Glomerular endothelial cell (primary cell): ENCODE measurements at regions not wholly inside any gene's neighbourhood (a gene's known extent, or its start where the extent isn't known, plus 50 kb on each side); places are given as distances from the start of the nearest gene placed in this dataset.
A peak's percentile ranks its signal among the peaks of the same experiment; 100 is the strongest.
"Not testable (repeated sequence)": the region's sequence is repeated elsewhere in the genome, so short reads cannot be mapped to it uniquely, and the experiment has no call there.

ENCODE experiments used
- DNase-seq: peaks from one replicate; pipeline ENCODE4 v3.0.0-alpha.2; 2011; ENCODE audit warnings: low read depth, low spot score; ENCODE audit errors: extremely low read depth

DNA sequence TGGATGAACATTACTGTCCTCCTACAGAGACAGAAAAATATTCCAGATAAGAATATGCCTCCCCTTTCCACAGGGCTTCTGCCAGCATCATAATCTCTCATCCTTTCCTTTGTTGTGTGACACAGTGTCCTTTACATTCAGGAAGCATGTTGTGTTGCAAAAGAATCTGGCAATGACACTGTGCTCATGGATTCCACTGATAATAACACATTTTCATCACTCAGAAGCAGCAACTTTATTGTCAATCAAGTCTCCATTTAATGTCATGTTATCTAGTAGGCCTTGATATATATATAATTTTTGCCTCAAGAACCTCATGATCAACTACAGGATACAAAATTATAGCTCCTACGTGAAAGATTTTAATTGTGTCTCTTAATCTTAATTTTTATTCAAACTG lies 833.9 kb downstream of the FSTL5 start:
- DNase-seq = no peak

DNA sequence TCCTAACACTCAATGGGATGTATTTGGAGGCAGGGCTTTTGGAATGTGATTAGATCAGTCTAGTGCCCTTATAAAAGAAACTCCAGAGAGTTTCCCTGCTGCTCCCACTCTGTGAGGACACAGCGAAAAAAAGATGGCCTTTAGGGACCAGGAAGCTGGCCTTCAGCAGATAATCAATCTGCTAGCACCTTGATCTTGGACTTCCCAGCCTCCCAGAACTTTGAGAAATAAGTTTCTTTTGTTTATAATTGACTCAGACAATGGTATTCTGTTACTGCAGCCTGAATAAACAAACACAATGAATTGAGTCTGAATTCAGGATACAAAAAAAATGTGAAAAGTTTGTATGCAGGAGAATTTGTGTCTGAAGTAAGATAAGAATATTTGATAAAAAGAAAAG lies 842.1 kb downstream of the FSTL5 start:
- no peak for DNase-seq

DNA sequence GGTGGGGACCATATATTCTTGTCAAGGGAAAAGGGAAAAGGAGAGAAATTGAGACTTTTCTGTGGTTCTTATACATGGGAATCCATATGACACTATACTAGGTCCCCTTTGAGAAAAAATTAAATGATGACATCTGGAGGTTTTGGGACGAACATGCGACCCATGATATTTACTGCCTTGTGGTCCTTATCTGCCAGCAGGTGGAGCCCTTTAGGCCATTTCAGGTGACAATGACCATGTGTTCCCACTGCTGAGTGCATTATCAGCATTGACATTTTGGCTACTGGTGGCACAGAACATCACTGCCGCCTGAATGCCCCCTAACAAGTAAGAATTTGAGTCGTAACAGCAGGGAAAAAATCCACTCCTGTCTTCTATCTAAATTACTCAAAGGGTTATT lies 843.4 kb downstream of the FSTL5 start:
- DNase-seq = peak; percentile 22

DNA sequence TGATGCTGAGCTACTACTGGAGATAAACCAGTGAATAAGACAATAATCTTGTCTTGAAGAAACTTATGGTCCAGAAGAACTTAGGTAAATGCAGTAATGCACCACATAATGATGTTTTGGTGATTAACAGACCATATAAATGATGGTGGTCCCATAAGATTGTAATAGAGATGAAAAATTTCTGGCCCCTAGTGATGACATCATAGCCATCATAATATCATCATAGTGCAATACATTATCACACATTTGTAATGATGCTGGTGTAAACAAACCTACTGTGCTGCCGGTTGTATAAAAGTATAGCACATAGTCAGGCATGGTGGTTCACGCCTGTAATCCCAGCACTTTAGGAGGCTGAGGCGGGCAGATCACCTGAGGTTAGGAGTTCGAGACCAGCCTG lies 846.8 kb downstream of the FSTL5 start:
- no peak for DNase-seq

DNA sequence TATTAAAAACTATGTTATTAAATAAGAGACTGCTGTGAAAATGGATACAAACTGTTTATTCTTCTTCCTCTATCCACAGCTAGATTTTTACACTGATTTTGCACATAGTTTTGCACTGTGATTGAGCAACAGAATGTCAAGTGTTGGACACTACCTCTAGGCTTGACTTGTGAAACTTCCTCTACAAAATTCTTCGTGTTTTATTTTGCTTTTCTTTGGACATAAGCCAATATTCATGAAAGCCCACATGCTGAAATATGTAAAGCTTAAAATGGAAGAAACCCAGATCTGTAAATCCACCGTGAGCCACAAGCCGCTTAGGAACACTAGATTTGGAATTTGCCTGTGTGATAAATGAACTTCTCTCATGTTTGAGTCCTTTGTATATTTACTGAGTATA lies 849.4 kb downstream of the FSTL5 start:
- DNase-seq = no peak

DNA sequence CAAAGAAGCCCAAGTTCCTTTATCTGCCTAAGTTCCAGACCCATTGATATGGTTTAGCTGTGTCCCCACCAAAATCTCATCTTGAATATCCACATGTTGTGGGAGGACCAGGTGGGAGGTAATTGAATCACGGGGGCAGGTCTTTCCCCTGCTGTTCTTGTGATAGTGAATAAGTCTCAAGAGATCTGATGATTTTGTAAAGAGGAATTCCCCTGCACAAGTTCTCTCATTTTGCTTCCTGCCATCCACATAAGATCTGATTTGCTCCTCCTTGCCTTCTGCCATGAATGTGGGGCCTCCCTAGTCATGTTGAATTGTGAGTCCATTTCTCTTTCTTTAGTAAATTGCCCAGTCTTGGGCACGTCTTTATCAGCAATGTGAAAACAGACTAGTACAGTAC lies 860.2 kb downstream of the FSTL5 start:
- no peak for DNase-seq

DNA sequence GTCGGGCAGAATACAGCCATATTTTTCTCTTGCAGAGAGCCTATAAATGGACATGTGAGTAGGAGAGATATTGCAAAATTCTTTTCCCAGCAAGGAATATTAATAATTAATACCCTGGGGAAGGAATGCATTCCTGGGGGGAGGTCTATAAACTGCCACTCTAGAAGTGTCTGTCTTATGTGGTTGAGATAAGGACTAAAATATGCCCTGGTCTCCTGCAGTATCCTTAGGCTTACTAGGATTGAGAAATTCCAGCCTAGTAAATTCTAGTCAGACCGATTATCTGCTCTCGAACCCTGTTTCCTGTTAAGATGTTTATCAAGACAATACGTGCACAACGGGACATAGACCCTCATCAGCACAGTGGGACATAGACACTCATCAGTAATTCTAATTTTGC lies 872.6 kb downstream of the FSTL5 start:
- no peak for DNase-seq

DNA sequence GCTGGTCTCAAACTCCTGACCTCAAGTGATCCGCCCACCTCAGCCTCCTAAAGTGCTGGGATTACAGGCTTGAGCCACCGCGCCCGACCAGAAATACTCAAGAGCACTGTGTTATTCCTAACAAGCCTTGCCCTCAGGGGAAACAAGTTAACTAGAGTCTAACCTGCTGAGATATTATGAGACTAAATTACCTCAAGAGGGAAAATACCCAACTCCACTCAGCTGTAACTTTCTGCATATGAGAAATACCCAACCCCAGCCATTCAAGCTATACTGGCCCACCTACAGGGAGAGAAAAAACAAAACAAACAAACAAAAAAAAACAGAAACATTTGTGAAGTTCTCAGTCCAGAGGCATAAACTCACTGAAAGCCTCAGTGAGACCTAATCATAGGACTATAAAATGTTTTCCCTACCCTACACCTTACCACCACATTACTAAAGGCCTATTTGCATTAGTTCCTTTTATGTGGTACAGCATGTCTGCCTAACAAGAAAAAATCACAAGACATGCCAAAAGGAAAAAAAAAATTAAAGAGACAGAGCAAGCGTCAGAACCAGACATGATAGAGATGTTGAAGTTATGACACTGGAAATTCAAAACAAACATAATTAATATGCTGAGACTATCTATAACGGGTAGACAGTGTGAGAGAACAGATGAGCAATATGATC lies 876.0 kb downstream of the FSTL5 start:
- DNase-seq = no peak

DNA sequence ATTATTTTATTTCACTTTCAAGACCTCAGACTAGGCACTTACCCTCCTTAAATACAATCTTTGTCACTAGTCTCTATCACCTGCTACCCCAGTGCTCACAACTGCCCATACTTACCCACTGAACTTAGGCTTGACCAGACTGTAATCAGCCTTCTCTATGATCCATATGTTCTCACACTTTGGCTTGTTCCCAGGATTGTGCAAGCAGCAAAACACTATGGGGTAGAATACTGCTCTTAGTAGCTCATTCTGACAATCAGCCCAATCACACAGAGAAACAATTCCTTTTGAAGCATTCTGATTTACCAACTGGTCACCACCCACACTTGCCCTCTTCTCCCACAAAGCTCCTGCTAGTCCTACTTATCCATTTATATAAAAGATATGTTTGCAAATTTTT lies 878.3 kb downstream of the FSTL5 start:
- no peak for DNase-seq

DNA sequence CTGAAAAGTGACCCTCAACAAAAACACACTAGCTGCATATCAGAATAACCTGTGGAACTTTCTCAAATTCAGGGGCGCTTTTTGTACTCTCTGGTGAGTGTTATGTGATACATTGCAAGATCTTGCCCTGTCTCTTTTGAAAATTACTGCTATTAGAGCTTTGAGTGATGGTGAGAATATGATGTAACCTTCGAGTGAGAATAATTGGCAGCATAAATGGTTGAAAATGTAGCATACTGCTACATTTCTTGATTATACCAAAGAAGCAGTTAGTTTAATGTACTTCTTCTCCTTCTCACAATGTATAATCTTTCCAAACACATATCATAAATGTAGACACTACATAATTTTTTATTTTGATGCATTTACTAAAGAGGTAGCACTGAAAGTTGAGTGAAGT lies 882.9 kb downstream of the FSTL5 start:
- no peak for DNase-seq

DNA sequence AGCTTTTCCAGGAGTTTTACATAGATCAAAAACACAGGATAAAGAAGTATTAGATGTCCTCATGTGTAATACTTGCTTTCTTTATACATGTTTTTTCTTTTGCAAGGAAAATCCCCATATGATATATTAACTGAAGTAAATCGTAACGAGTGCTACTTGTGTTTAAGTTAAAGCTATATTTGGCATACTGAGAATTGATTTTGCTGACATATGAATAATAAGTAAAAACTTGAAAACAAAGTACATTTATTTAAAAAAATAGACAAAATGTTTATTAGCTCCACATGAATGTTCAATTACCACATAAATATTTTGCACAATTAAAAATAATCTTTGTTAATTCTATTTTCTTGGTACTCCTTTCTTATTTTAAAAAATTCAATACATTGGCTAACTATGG lies 884.7 kb downstream of the FSTL5 start:
- no peak for DNase-seq

DNA sequence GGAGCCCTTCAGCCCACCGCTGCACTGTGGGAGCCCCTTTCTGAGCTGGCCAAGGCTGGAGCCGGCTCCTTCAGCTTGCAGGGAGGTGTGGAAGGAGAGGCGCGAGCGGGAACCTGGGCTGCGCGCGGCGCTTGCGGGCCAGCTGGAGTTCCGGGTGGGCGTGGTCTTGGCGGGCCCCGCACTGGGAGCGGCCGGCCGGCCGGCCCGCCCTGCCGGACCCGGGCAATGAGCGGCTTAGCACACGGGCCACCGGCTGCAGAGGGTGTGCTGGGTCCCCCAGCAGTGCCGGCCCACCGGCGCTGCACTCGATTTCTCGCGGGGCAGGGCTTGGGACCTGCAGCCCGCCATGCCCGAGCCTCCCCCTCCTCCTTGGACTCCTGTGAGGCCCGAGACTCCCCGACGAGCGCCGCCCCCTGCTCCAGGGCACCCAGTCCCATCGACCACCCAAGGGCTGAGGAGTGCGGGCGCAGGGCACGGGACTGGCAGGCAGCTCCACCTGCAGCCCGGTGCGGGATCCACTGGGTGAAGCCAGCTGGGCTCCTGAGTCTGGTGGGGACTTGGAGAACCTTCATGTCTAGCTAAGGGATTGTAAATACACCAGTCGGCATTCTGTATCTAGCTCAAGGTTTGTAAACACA lies 886.5 kb downstream of the FSTL5 start:
- DNase-seq = not testable (repeated sequence)

DNA sequence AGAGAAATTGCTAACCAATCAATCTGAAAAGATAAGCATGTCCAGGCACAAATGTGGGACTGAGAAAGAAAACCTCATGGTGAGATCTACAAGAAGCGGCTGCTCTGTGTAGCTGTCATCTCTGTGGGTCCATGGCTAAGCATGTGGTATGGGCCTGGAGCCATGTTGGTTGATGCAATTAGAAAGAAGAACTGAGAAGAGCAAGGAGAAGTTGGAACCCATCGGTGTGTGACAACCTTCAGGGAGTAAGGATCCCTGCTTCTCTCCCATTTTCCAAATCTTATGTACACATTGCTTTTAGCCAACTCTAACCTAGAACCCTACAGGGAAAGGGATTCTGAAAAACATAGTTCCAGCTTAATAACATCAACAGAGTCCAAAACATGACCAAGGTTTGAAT lies 890.2 kb downstream of the FSTL5 start:
- DNase-seq = no peak

DNA sequence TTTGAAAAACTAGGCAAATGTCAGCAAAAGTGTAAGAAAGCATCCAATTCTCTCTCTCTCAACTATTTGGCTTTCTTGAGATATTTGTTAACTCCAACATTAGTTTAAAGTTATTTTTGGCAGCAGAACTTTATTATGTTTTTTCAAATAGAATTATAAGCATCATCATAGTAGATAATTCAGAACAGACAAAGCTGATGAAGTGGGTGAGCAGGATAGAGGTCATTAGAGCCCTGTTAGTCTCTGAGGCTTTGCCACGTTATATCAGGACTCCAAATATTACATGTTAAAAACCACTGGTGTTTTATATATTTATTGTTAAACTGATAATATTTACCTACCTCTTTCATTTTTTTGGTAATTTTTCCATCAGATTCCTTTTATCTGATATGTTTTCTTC lies 903.0 kb downstream of the FSTL5 start:
- no peak for DNase-seq

DNA sequence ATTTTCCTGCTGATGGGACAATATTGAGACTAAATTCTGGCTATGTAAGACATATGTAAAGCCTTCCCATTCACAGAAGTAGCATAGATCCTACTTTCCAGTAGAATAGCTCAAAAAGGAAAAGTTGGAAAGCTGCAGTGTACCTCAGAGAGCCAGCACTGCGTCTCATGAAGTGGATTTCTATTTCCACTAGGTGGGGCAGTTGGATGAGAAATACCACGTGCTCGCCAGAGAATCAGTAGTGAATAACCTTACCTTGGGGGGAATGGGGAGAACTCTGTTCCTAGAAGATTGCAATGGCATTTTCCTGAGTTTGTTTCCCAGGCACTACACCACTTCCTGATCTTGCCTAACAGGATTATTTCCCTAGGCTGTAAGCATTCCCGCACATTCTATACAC lies 907.1 kb downstream of the FSTL5 start:
- no peak for DNase-seq

DNA sequence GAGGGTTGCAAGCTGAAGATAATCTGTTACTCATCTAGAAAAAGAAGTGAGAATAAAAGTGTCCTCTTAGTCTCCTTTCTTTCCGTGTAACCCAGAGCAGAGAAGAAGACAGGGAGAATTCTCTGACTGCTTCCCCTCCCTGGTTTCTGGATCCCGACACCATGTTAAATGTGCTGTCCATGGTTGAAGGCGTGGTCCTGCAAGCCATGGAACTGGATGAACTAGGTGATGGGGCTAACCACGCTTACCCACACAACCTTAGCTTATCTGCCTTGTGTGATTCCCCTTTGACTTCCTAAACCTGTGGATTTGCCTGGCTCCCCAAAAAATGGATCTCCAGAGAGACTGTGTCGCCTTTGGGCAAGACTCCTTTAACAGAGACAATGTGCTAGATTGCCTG lies 907.6 kb downstream of the FSTL5 start:
- no peak for DNase-seq

DNA sequence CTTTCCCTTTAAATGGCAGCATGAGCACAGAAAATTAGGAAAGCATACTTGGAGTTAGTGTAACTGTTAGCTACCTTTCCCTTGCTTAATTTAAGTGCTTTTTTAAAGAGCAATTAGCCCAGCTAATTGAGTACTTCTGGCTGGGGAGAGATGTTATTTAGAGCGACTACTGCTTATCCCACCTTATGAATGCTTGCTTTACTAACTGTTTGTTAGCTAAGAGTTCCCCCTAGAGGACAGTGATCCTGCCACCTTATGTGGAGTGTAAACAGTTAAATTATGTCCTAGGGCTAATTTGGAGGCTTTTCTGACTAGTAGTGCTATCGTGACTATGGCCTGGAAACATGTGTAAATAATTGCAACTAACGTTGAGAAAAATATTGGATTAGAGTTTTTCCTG lies 909.4 kb downstream of the FSTL5 start:
- DNase-seq = no peak

DNA sequence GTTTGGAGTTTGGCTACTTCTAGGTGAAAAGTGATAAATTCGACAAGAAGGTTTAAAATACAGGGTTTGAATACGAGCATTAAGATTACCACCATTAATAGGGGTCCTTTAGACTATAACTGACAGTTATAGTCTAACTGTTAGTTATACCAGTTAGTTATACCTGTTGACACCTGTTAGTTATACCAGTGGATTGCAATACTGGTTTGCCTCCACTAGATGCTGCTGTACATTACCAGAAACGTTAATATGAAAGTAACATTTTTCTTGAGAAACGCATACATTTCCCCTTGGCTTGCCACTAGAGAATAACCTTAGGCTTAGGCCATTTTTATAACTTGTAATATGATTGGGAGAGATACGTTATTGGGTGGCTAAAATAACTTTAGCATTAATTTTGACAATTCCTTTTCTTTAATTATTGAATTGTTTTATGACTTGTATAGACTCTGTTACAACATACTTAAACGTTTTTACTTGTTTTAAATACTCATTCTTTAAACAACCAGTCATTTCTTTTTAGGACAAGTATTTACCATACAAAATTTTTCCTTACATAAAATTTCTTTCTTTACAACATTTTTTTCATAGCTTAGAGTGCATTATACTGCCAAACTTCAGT lies 911.2 kb downstream of the FSTL5 start:
- DNase-seq = peak; percentile 25

DNA sequence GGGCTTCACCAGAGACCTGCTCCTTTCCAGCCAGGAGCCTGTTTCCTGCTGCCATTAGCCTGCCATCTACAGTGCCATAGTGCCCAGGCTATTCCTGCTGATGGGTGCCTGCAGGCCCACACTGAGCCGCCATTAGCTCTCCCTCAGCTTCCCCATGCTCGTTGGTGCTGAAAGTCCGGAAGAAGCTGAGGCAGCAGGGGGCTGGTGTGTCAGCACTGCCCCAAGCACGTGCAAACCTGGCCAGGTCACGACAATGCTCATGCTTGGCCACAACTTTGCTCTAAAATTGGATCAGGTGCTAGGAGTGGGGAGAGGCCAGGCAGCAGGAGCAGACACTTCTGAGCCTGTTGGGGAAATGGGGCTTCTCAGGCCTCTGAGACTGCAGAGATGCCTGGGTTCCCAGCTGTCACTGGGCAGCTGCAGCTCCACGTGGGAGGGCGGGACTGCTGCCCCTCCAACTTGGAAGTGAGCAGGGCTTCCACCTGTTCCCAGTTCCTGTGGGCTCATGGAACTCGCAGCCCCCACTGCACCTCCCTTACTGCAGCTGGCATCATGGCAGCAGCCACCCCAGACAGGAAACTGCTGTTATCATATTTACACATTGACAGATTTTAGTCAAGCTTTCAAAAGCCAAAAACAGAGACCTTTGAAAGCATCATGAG lies 913.9 kb downstream of the FSTL5 start:
- DNase-seq = no peak

DNA sequence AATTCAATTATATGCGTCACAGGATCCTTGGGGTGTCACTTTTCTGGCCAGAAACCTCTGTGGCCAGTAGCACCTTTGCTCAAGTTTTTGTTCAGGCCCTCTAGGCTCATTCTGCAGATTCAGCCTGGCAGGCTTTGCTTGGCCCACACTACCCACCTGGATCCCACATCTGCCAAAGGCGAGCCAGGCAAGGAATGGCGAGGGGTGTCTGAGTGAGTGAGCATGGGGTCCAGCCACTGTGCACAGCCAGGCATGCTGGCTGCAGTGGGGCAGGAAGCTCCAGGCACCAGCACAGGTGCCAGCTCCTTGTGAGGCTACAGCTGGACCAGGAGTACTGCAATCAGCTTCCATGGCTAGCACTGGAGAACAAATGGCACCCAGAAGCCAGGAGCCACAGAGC lies 914.9 kb downstream of the FSTL5 start:
- no peak for DNase-seq

DNA sequence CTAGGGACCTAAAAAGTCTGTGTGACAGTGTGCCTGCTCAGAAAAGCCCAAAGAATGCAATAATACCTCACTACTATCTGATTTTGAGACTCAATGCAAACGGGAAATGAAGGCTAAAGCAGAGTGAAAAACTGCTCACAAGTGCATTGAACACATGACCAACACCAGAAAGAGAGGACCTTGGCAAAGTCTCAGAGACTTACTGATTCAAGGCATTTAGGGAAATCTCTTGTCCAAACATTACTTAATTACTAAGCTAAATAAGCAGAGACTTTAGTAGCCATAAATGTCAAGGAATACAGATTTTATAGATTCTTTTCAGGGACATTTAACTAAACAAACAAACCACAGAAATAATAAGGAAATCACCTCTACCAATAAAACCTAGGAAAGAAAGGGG lies 916.0 kb downstream of the FSTL5 start:
- no peak for DNase-seq

DNA sequence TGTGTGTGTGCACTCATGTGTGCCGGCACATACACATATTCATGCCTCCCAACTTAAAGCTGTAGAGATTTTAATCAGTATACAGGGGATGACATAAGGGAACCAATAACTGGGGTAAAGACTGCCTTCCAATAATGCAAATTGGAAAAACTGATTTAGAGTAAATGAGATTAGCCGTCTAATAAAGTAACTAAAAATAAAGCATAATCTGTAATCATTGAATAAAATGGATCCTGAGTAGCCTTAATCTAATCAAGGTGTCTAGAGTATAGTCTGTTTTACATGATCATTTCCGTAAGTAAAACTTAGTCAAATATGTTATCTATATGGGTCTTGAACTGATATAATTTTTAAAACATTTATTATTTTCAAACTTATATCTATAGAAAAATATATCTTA lies 925.8 kb downstream of the FSTL5 start:
- DNase-seq = no peak
